ENCODE measurements at regions not wholly inside any gene's neighbourhood (a gene's known extent, or its start where the extent isn't known, plus 50 kb on each side); places are given as distances from the start of the nearest gene placed in this dataset.

- TF ChIP-seq ARNTL (CRISPR knock-in tag; IDR thresholded peaks at IDR 0.05; ENCODE audit: borderline replicate concordance, low read depth): no peak
- TF ChIP-seq CREB5 (CRISPR knock-in tag; IDR thresholded peaks at IDR 0.05; ENCODE audit: low read depth): no peak
- TF ChIP-seq ZFP3 (CRISPR knock-in tag; IDR thresholded peaks at IDR 0.05): no peak
- TF ChIP-seq ESRRG (CRISPR knock-in tag; IDR thresholded peaks at IDR 0.05): no peak
- no peak for TF ChIP-seq GLIS3 (CRISPR knock-in tag; IDR thresholded peaks at IDR 0.05)
- TF ChIP-seq BACH2 (CRISPR knock-in tag; IDR thresholded peaks at IDR 0.05; ENCODE audit: borderline replicate concordance): no peak
- TF ChIP-seq PATZ1 (CRISPR knock-in tag; IDR thresholded peaks at IDR 0.05; ENCODE audit: borderline replicate concordance): no peak
- TF ChIP-seq CSRNP3 (CRISPR knock-in tag; IDR thresholded peaks at IDR 0.05): no peak
- ATAC-seq: peak; percentile 94
These were observed 95.7 kb upstream of the PALS2 start for GRCh38 chr7:24477398-24478136.

GRCh38 chr7:24478137-24478655 lies 95.1 kb upstream of the PALS2 start:
- no peak for TF ChIP-seq BACH2 (CRISPR knock-in tag; IDR thresholded peaks at IDR 0.05; ENCODE audit: borderline replicate concordance)
- no peak for TF ChIP-seq ESRRG (CRISPR knock-in tag; IDR thresholded peaks at IDR 0.05)
- no peak for TF ChIP-seq ZNF70 (CRISPR knock-in tag; IDR thresholded peaks at IDR 0.05)
- TF ChIP-seq PATZ1 (CRISPR knock-in tag; IDR thresholded peaks at IDR 0.05; ENCODE audit: borderline replicate concordance): no peak
- no peak for TF ChIP-seq RARB (CRISPR knock-in tag; IDR thresholded peaks at IDR 0.05)
- no peak for ATAC-seq

GRCh38 chr7:24480501-24480900 lies 92.8 kb upstream of the PALS2 start:
- TF ChIP-seq ZNF565 (CRISPR knock-in tag; conservative IDR thresholded peaks at IDR 0.05; ENCODE audit: low read depth): no peak
- no peak for TF ChIP-seq ZNF8 (CRISPR knock-in tag; IDR thresholded peaks at IDR 0.05)
- TF ChIP-seq ARNTL (CRISPR knock-in tag; IDR thresholded peaks at IDR 0.05; ENCODE audit: borderline replicate concordance, low read depth): no peak
- TF ChIP-seq ZFP30 (CRISPR knock-in tag; IDR thresholded peaks at IDR 0.05): no peak
- no peak for TF ChIP-seq PPARA (CRISPR knock-in tag; IDR thresholded peaks at IDR 0.05; ENCODE audit: borderline replicate concordance)
- no peak for TF ChIP-seq TCF4 (CRISPR knock-in tag; IDR thresholded peaks at IDR 0.05; ENCODE audit: borderline replicate concordance)
- no peak for ATAC-seq

GRCh38 chr7:24483804-24484203 lies 89.4 kb upstream of the PALS2 start:
- no peak for TF ChIP-seq ISL1 (CRISPR knock-in tag; IDR thresholded peaks at IDR 0.05)
- TF ChIP-seq TSHZ2 (CRISPR knock-in tag; IDR thresholded peaks at IDR 0.05): no peak
- TF ChIP-seq BACH2 (CRISPR knock-in tag; IDR thresholded peaks at IDR 0.05; ENCODE audit: borderline replicate concordance): no peak
- no peak for TF ChIP-seq ZFP3 (CRISPR knock-in tag; IDR thresholded peaks at IDR 0.05)
- no peak for TF ChIP-seq TOX (CRISPR knock-in tag; IDR thresholded peaks at IDR 0.05; ENCODE audit: borderline replicate concordance)
- no peak for TF ChIP-seq GLIS3 (CRISPR knock-in tag; IDR thresholded peaks at IDR 0.05)
- TF ChIP-seq CREB5 (CRISPR knock-in tag; IDR thresholded peaks at IDR 0.05; ENCODE audit: low read depth): no peak
- no peak for TF ChIP-seq ZC3H10 (CRISPR knock-in tag; IDR thresholded peaks at IDR 0.05)
- TF ChIP-seq PPARA (CRISPR knock-in tag; IDR thresholded peaks at IDR 0.05; ENCODE audit: borderline replicate concordance): no peak
- no peak for TF ChIP-seq OSR1 (CRISPR knock-in tag; IDR thresholded peaks at IDR 0.05)
- no peak for ATAC-seq
